GM18519 (cell line): ENCODE measurements at regions not wholly inside any gene's neighbourhood (a gene's known extent, or its start where the extent isn't known, plus 50 kb on each side); places are given as distances from the start of the nearest gene placed in this dataset.
"Not testable (repeated sequence)": the region's sequence is repeated elsewhere in the genome, so short reads cannot be mapped to it uniquely, and the experiment has no call there.

Experiments
- ATAC-seq: cut with Tn5 transposase; IDR thresholded peaks from one replicate; pipeline ENCODE4 v1.9.1; 2021; ENCODE audit warnings: mild to moderate bottlenecking, moderate library complexity; ENCODE audit not compliant: unreplicated experiment, low FRiP score

GRCh38 chr6:22115559-22115958, 181.3 kb downstream of the PRL start:
- ATAC-seq = no peak

GRCh38 chr6:22117631-22118030, 179.2 kb downstream of the PRL start:
- ATAC-seq = no peak

GRCh38 chr6:22119500-22119899, 177.3 kb downstream of the PRL start:
- no peak for ATAC-seq

- ATAC-seq = no peak
Measured at GRCh38 chr6:22124756-22125155, 172.1 kb downstream of the PRL start.

GRCh38 chr6:22126910-22127309, 169.9 kb downstream of the PRL start:
- ATAC-seq = no peak

GRCh38 chr6:22129751-22130150, 167.1 kb downstream of the PRL start:
- no peak for ATAC-seq

- no peak for ATAC-seq
Measured at GRCh38 chr6:22132656-22133055, 164.2 kb downstream of the PRL start.

GRCh38 chr6:22133357-22133756, 163.5 kb downstream of the PRL start:
- no peak for ATAC-seq

GRCh38 chr6:22134308-22134707, 162.5 kb downstream of the PRL start:
- no peak for ATAC-seq

GRCh38 chr6:22135395-22135794, 161.4 kb downstream of the PRL start:
- no peak for ATAC-seq

GRCh38 chr6:22140736-22141135, 156.1 kb downstream of the PRL start:
- ATAC-seq = not testable (repeated sequence)

- no peak for ATAC-seq
Measured at GRCh38 chr6:22141241-22141745, 155.5 kb downstream of the PRL start.

GRCh38 chr6:22142856-22143255, 154.0 kb downstream of the PRL start:
- no peak for ATAC-seq

GRCh38 chr6:22145376-22145775, 151.5 kb downstream of the PRL start:
- ATAC-seq = no peak

- ATAC-seq = no peak
Measured at GRCh38 chr6:22145823-22146677, 150.8 kb downstream of the PRL start.

- no peak for ATAC-seq
Measured at GRCh38 chr6:22146678-22146930, 150.2 kb downstream of the PRL start.

- no peak for ATAC-seq
Measured at GRCh38 chr6:22146931-22147701, 149.7 kb downstream of the PRL start.

GRCh38 chr6:22147921-22148776, 148.7 kb downstream of the PRL start:
- ATAC-seq = no peak

GRCh38 chr6:22149096-22149495, 147.7 kb downstream of the PRL start:
- no peak for ATAC-seq

GRCh38 chr6:22149501-22150367, 147.1 kb downstream of the PRL start:
- ATAC-seq = no peak
